Astrocyte of the spinal cord (primary cell): ENCODE measurements at regions not wholly inside any gene's neighbourhood (a gene's known extent, or its start where the extent isn't known, plus 50 kb on each side); places are given as distances from the start of the nearest gene placed in this dataset.

Experiments
- DNase-seq: peaks from one replicate; pipeline ENCODE4 v3.0.0; 2011; ENCODE audit warnings: low read depth, low spot score
- H3K4me3 ChIP-seq: 2 replicates; pipeline ENCODE4 v1.5.1; 2011; ENCODE audit warnings: low read depth, mild to moderate bottlenecking, low read length, moderate library complexity
- in situ Hi-C: cut with HindIII; loops from 2 replicates; pipeline ENCODE4 v1.10.0; 2017; ENCODE audit warnings: low sequenced_read_pairs
- TF ChIP-seq, protein P1 (sequence below): IDR thresholded peaks from 2 replicates; pipeline ENCODE4 v1.5.1; 2012; ENCODE audit warnings: low read depth, mild to moderate bottlenecking, low read length, inconsistent platforms

DNA sequence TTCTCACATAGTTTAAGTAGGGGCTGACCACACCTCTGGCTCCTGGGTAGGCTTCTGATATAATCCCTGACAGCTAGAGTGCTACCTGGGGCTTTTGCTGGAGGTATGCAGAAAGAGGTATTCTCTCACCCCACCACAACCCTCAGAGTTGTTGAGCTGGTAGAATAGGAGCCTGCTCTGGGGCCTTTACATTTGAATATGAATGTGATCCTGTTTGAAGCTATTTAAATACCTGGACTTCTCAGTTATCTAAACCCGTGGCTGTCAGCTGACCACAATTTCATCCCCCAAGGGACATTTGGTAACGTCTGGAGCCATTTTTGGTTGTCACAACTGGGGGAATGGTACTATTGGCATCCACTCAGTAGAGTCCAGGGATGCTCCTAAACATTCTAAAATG lies 669.1 kb downstream of the SATB2 start:
- in situ Hi-C loops = no loop called here
- TF ChIP-seq, protein P1, sequence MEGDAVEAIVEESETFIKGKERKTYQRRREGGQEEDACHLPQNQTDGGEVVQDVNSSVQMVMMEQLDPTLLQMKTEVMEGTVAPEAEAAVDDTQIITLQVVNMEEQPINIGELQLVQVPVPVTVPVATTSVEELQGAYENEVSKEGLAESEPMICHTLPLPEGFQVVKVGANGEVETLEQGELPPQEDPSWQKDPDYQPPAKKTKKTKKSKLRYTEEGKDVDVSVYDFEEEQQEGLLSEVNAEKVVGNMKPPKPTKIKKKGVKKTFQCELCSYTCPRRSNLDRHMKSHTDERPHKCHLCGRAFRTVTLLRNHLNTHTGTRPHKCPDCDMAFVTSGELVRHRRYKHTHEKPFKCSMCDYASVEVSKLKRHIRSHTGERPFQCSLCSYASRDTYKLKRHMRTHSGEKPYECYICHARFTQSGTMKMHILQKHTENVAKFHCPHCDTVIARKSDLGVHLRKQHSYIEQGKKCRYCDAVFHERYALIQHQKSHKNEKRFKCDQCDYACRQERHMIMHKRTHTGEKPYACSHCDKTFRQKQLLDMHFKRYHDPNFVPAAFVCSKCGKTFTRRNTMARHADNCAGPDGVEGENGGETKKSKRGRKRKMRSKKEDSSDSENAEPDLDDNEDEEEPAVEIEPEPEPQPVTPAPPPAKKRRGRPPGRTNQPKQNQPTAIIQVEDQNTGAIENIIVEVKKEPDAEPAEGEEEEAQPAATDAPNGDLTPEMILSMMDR = no peak

DNA sequence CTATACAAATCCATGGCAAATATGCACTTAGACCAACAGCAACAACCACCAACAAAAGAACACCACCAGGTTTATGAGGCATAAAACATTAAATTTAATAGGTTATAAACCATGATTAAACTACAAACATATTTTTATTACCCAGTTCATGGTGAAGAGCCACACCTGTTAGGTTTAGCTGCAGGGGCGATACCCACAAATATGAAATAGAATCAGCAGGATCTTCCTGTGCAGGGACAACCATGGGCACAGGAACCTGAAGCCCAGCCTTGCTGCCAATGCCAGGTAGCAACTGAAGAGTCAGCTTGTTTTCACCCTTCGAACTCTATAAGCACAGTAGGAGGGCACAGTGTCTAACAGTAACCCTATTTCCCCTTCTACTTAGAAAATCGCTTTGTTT lies 675.0 kb downstream of the SATB2 start:
- in situ Hi-C loops = no loop called here
- no peak overlapping the region for H3K4me3 ChIP-seq
- TF ChIP-seq, protein P1 = no peak
- no peak for DNase-seq

More for the DNA sequence above, 669.1 kb downstream of the SATB2 start:
- DNase-seq = no peak
- H3K4me3 ChIP-seq = no peak overlapping the region

DNA sequence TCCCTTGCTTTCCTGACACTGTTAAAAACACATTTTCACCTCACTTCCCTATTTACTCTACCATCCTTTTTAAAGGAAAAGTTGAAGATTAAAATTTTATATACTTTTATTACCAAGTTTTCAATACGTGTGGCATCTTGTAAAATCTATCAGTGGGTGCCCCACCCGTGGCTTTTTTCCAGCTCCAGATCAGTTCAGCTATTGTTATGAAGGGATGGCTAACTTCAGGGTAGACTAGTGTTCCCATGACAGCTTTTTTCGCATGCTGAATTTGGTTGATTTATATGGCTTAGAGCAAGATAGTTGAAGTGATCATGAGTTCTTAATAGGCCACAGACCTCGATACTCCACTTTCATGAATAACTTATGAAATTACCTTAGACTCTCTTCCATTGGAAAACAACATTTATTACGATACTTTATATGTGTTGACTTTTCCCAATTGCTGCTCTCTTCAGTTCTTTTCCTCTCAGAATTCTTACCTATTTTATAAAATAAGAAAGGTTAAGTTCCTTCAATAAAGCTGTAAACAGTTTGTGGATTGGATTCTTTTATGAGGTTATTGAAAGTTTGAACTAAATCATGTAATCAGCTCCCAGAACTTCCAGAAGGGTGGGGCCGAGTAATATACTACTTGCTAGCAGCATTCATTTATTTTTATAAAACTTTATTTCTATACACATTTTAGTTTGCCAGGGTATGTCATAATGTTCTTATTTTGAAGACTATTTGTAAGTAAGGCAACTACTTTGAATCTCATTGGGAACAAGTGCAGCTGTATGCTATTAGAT lies 680.9 kb downstream of the SATB2 start:
- in situ Hi-C loops = no loop called here
- H3K4me3 ChIP-seq = no peak overlapping the region
- TF ChIP-seq, protein P1 = no peak
- no peak for DNase-seq

DNA sequence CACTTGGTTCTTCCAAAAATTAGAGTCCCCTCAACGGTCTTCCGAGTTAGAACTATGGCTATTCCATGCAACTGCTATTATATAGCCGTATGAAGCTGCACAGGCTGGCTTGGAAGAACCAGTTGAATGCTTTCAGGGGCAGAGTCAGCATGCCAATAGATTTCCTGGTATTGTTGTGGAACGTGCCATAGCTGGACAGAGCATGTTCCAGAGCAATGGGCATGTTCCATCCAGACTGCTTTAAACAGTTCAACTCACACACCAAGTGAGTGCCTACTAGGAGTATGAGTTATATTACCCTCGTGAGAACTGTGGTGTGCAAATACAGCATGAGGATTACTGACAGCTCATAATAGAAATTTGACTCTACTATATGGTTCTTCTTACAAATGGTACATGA lies 682.0 kb downstream of the SATB2 start:
- no peak for DNase-seq
- H3K4me3 ChIP-seq = no peak overlapping the region
- TF ChIP-seq, protein P1 = no peak
- in situ Hi-C loops = no loop called here

DNA sequence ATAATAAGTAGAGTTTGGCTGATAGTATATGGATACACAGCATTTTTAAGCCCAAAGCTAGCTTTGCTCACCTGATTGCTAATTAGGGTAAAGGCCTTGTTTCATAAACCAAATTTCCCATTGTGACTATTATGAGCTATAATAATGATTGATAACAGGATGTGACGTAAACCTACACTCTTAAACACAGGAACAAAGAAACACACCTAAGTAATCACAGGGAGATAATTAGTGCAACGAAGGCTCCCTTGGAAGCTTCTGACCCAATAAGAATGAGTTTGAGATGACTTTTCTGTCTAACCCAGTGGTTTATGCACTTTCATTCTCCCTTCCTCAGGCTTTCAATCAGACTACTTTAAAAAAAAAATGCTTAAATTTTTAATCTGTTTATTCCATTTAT lies 683.2 kb downstream of the SATB2 start:
- TF ChIP-seq, protein P1 = no peak
- in situ Hi-C loops = no loop called here
- no peak overlapping the region for H3K4me3 ChIP-seq
- no peak for DNase-seq

DNA sequence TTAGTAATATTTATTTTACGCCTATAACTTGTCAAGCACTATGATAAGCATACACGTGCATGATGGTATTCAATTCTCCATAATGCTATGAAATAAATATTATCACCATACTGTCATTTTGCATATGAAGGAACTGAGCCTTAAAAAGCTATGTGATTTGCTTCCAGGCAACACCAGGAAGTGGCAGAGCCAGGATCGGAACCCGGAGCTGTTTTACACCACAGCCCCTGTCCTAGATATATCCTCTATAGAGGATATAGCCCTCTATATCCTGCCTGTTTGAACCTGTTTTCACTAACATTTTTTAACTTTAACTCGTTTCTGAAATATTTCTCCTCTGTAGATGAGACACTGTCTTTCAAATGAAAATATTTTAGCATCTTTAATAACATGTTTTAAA lies 690.0 kb downstream of the SATB2 start:
- in situ Hi-C loops = no loop called here
- no peak overlapping the region for H3K4me3 ChIP-seq
- TF ChIP-seq, protein P1 = no peak
- DNase-seq = no peak
